HG02938 (cell line): ENCODE measurements at regions not wholly inside any gene's neighbourhood (a gene's known extent, or its start where the extent isn't known, plus 50 kb on each side); places are given as distances from the start of the nearest gene placed in this dataset.

Experiments used
- ATAC-seq: cut with Tn5 transposase; IDR thresholded peaks from one replicate; pipeline ENCODE4 v1.9.1; 2021; ENCODE audit warnings: mild to moderate bottlenecking, moderate library complexity; ENCODE audit not compliant: unreplicated experiment

- ATAC-seq = no peak
Measured at GRCh38 chr11:13062115-13062514, 53.0 kb downstream of the RASSF10 start.

- no peak for ATAC-seq
Measured at GRCh38 chr11:13064593-13064992, 55.5 kb downstream of the RASSF10 start.

- ATAC-seq = no peak
Measured at GRCh38 chr11:13065200-13065787, 56.2 kb downstream of the RASSF10 start.

- ATAC-seq = no peak
Measured at GRCh38 chr11:13068211-13068610, 59.1 kb downstream of the RASSF10 start.

GRCh38 chr11:13073119-13073981, 64.2 kb downstream of the RASSF10 start:
- ATAC-seq = no peak

GRCh38 chr11:13074714-13075464, 65.8 kb downstream of the RASSF10 start:
- ATAC-seq = no peak

- ATAC-seq = no peak
Measured at GRCh38 chr11:13076961-13077360, 67.8 kb downstream of the RASSF10 start.

GRCh38 chr11:13080861-13081260, 71.7 kb downstream of the RASSF10 start:
- no peak for ATAC-seq

- ATAC-seq = no peak
Measured at GRCh38 chr11:13082588-13082987, 73.5 kb downstream of the RASSF10 start.

- no peak for ATAC-seq
Measured at GRCh38 chr11:13090228-13090708, 81.2 kb downstream of the RASSF10 start.

- ATAC-seq = no peak
Measured at GRCh38 chr11:13091373-13091772, 82.3 kb downstream of the RASSF10 start.

- no peak for ATAC-seq
Measured at GRCh38 chr11:13091804-13092203, 82.7 kb downstream of the RASSF10 start.

GRCh38 chr11:13094930-13095687, 86.0 kb downstream of the RASSF10 start:
- no peak for ATAC-seq

- no peak for ATAC-seq
Measured at GRCh38 chr11:13098063-13098462, 88.9 kb downstream of the RASSF10 start.

- no peak for ATAC-seq
Measured at GRCh38 chr11:13098616-13099289, 89.6 kb downstream of the RASSF10 start.

- ATAC-seq = peak; percentile 36
Measured at GRCh38 chr11:13101644-13102512, 92.8 kb downstream of the RASSF10 start.

- no peak for ATAC-seq
Measured at GRCh38 chr11:13102513-13102840, 93.4 kb downstream of the RASSF10 start.

- ATAC-seq = no peak
Measured at GRCh38 chr11:13102865-13103539, 93.9 kb downstream of the RASSF10 start.
